Astrocyte of the cerebellum (primary cell): ENCODE measurements at regions not wholly inside any gene's neighbourhood (a gene's known extent, or its start where the extent isn't known, plus 50 kb on each side); places are given as distances from the start of the nearest gene placed in this dataset.

ENCODE experiments used
- DNase-seq: peaks from one replicate; pipeline ENCODE4 v3.0.0-alpha.2; 2011; ENCODE audit warnings: low read depth
- H3K4me3 ChIP-seq: 2 replicates; pipeline ENCODE4 v1.5.1; 2011; ENCODE audit warnings: mild to moderate bottlenecking, low read depth, low read length, moderate library complexity
- in situ Hi-C: cut with HindIII; loops from 2 replicates; pipeline ENCODE4 v1.10.0; 2017; ENCODE audit warnings: low sequenced_read_pairs
- TF ChIP-seq, protein P1 (sequence below): IDR thresholded peaks from 2 replicates; pipeline ENCODE4 v1.5.1; 2012; ENCODE audit warnings: low read length, low read depth, moderate library complexity, mild to moderate bottlenecking; ENCODE audit errors: missing control alignments

DNA sequence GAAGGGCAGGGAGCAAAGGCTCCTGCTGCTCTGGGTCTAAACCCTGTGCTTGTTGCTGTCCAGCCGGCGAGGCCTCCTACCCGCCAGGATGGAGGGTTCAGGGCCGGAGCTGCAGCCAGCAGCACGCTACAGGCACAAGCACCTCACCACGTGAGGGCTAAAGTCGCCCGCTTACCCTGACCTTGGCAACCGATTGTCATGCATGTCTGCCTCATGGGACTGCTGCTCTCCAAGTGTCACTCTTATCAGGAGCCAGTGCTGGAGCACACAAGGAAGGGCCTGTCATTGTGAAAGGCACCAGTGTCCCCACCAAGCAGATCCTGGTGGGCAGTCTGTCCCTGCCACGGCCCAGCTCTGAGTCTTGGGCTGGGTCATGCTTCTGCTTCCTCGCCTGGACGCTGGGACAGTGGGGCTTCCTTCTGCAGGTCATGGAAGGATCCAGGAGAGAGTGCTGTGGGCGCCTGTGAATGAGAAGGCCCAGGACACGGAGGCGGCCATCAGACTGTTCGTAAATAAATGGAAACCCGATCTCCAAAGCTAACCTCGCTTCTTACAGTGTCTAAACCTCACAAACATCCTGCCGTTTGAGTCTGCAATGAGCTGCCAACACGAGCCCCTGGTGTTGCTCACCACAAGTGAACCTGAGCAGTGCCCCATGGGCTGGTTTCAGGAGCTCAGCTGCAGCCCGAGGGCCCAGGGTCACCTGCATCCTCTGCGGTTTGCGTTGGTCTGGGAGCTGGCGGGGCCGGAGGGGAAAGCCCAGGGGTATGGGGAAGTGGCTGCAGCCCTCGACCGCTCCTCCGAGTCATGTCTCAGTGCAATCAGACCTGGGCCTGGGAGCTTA is 58.2 kb upstream of the RXRA start:
- in situ Hi-C loops, result loop anchor here (10.0 kb wide), 1 partner anchor 47 kb away; no protein-coding TSS in a partner anchor
- TF ChIP-seq, protein P1, sequence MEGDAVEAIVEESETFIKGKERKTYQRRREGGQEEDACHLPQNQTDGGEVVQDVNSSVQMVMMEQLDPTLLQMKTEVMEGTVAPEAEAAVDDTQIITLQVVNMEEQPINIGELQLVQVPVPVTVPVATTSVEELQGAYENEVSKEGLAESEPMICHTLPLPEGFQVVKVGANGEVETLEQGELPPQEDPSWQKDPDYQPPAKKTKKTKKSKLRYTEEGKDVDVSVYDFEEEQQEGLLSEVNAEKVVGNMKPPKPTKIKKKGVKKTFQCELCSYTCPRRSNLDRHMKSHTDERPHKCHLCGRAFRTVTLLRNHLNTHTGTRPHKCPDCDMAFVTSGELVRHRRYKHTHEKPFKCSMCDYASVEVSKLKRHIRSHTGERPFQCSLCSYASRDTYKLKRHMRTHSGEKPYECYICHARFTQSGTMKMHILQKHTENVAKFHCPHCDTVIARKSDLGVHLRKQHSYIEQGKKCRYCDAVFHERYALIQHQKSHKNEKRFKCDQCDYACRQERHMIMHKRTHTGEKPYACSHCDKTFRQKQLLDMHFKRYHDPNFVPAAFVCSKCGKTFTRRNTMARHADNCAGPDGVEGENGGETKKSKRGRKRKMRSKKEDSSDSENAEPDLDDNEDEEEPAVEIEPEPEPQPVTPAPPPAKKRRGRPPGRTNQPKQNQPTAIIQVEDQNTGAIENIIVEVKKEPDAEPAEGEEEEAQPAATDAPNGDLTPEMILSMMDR, result no peak
- DNase-seq, result no peak
- H3K4me3 ChIP-seq, result no peak overlapping the region

DNA sequence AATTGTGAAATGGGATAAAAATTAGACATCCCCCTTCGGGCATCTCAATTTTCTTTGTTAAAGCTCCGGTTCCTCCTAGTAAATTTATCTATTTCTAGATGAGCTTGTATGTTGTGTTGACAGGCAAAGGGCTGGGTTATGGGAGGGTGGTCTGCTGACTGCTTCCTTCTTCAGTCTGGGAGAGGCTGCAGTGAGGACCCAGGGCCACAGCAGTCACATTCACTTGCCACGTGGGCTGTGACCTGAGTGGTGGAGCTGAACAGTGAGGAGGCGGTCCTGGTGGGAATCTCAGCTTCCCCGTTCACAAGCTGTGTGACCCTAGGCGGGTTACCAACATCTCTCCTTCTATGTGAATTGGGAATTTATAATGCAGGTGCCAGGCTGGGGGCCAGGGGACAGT is 57.5 kb upstream of the RXRA start:
- DNase-seq, result no peak
- H3K4me3 ChIP-seq, result no peak overlapping the region
- TF ChIP-seq, protein P1, result no peak
- in situ Hi-C loops, result loop anchor here (10.0 kb wide), 1 partner anchor 46 kb away; no protein-coding TSS in a partner anchor

DNA sequence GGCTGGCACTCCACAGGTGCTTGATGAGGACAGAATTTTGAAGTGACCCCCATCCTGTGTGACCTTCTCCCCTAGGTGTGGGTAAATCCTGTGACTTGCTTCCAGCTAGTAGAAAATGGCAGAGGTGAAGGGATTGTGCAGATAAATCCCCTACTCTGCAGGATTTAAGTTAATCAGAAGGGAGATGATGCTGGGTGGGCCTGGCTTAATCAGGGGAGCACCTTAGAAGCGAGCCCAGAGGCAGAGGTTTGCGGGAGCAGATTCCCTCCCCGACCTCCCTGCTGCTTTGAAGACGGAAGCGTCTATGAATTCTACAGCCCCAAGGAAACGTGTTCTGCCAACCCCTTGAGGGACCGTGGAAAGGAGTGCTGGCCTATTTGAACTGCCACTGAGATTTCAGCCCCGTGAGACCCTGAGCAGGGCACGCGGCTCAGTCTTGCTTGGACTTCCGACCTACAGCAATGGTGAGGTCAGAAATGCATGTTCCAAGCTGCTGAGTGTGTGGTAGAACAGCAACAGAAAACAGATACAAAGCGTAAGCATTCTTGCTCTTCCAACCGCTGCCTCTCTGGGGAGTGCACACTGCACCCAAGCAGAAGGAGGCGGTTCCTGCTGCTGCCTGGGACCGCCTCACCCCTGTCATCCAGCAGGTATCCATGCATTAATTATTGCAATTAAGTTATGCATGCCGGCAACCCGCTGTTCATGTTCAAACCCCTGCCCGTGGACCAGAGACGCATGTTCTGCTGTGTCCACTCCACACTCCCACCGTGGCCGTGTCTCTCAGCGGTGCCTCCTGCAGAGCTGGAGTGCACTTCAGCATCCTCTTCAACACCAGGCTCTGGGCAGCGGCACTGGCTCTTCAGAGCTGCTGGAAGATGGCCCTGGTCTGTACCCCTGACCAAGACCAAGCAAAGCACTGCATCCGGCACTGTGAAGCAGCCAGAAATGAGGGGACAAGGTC is 54.6 kb upstream of the RXRA start:
- no peak for DNase-seq
- in situ Hi-C loops, result no loop called here
- H3K4me3 ChIP-seq, result no peak overlapping the region
- TF ChIP-seq, protein P1, result no peak

- in situ Hi-C loops, result no loop called here
- DNase-seq, result no peak
- TF ChIP-seq, protein P1, result no peak
- no peak overlapping the region for H3K4me3 ChIP-seq
Observed at GRCh38 chr9:134272302-134273023, 53.8 kb upstream of the RXRA start.

DNA sequence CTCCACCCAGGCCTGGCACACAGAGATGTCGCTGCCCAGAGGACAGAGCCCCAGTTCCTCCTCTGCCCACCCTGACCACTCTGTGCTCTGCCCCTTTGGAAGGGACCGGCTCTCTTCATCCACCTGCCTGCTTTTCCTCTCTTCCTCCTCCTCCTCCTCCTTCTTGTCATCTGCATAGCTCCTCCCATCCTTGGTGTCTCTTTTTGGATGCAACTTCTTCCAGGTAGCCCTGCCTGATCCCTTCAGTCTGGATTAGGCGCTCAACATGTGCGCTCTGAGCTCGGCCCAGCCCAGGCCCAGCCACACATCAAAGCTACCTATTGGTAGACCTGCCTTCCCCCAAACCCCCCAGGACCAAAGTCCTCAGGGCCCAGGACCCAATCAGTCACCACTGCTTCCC is 52.6 kb upstream of the RXRA start:
- in situ Hi-C loops, result no loop called here

More for the DNA sequence above, 52.6 kb upstream of the RXRA start:
- TF ChIP-seq, protein P1, result no peak
- H3K4me3 ChIP-seq, result no peak overlapping the region
- DNase-seq, result no peak
